ENCODE measurements at regions not wholly inside any gene's neighbourhood (a gene's known extent, or its start where the extent isn't known, plus 50 kb on each side); places are given as distances from the start of the nearest gene placed in this dataset.
"Not testable (repeated sequence)": the region's sequence is repeated elsewhere in the genome, so short reads cannot be mapped to it uniquely, and the experiment has no call there.

- no peak overlapping the region for H3K27ac ChIP-seq (ENCODE audit: insufficient read depth, low read length, poor library complexity, severe bottlenecking)
- no peak for DNase-seq
- H3K36me3 ChIP-seq (ENCODE audit: control insufficient read depth, insufficient read depth, low read length), result no peaks in the 10 kb centered on the region
- H3K27me3 ChIP-seq (replicated peaks; ENCODE audit: control insufficient read depth, insufficient read depth, low read length, poor library complexity, severe bottlenecking), result no peaks in the 10 kb centered on the region
- no peak overlapping the region for H3K4me3 ChIP-seq (ENCODE audit: insufficient read depth, low read depth, low read length, poor library complexity, severe bottlenecking)
- no peaks in the 10 kb centered on the region for H3K9me3 ChIP-seq (ENCODE audit: control insufficient read depth, low read length)
- H3K4me1 ChIP-seq (ENCODE audit: control insufficient read depth, insufficient read depth, low read length, poor library complexity, severe bottlenecking), result no peaks in the 10 kb centered on the region
These were observed 125.1 kb upstream of the FBXL7 start for GRCh38 chr5:15374886-15375285.

- H3K27ac ChIP-seq (ENCODE audit: insufficient read depth, low read length, poor library complexity, severe bottlenecking), result no peak overlapping the region
- no peaks in the 10 kb centered on the region for H3K9me3 ChIP-seq (ENCODE audit: control insufficient read depth, low read length)
- no peaks in the 10 kb centered on the region for H3K4me1 ChIP-seq (ENCODE audit: control insufficient read depth, insufficient read depth, low read length, poor library complexity, severe bottlenecking)
- H3K36me3 ChIP-seq (ENCODE audit: control insufficient read depth, insufficient read depth, low read length), result no peaks in the 10 kb centered on the region
- H3K4me3 ChIP-seq (ENCODE audit: insufficient read depth, low read depth, low read length, poor library complexity, severe bottlenecking), result no peak overlapping the region
- no peak for DNase-seq
- H3K27me3 ChIP-seq (replicated peaks; ENCODE audit: control insufficient read depth, insufficient read depth, low read length, poor library complexity, severe bottlenecking), result no peaks in the 10 kb centered on the region
These were observed 126.8 kb upstream of the FBXL7 start for GRCh38 chr5:15373151-15373550.

GRCh38 chr5:15371184-15371583, 128.8 kb upstream of the FBXL7 start:
- Histone ChIP-seq H3K27ac (ENCODE audit: insufficient read depth, low read length, poor library complexity, severe bottlenecking) (no peak overlapping the region), H3K4me3 (ENCODE audit: insufficient read depth, low read depth, low read length, poor library complexity, severe bottlenecking) (no peak overlapping the region), H3K27me3 (replicated peaks; ENCODE audit: control insufficient read depth, insufficient read depth, low read length, poor library complexity, severe bottlenecking) (no peaks in the 10 kb centered on the region), H3K9me3 (ENCODE audit: control insufficient read depth, low read length) (no peaks in the 10 kb centered on the region), H3K36me3 (ENCODE audit: control insufficient read depth, insufficient read depth, low read length) (no peaks in the 10 kb centered on the region), H3K4me1 (ENCODE audit: control insufficient read depth, insufficient read depth, low read length, poor library complexity, severe bottlenecking) (no peaks in the 10 kb centered on the region)
- DNase-seq, result no peak

GRCh38 chr5:15368835-15369234, 131.1 kb upstream of the FBXL7 start:
- H3K36me3 ChIP-seq (ENCODE audit: control insufficient read depth, insufficient read depth, low read length), result no peaks in the 10 kb centered on the region
- H3K4me1 ChIP-seq (ENCODE audit: control insufficient read depth, insufficient read depth, low read length, poor library complexity, severe bottlenecking), result no peaks in the 10 kb centered on the region
- H3K27me3 ChIP-seq (replicated peaks; ENCODE audit: control insufficient read depth, insufficient read depth, low read length, poor library complexity, severe bottlenecking), result no peaks in the 10 kb centered on the region
- H3K4me3 ChIP-seq (ENCODE audit: insufficient read depth, low read depth, low read length, poor library complexity, severe bottlenecking), result no peak overlapping the region
- no peak overlapping the region for H3K27ac ChIP-seq (ENCODE audit: insufficient read depth, low read length, poor library complexity, severe bottlenecking)
- no peaks in the 10 kb centered on the region for H3K9me3 ChIP-seq (ENCODE audit: control insufficient read depth, low read length)
- DNase-seq, result no peak

- Histone ChIP-seq H3K27me3 (replicated peaks; ENCODE audit: control insufficient read depth, insufficient read depth, low read length, poor library complexity, severe bottlenecking) (no peaks in the 10 kb centered on the region), H3K27ac (ENCODE audit: insufficient read depth, low read length, poor library complexity, severe bottlenecking) (no peak overlapping the region), H3K4me1 (ENCODE audit: control insufficient read depth, insufficient read depth, low read length, poor library complexity, severe bottlenecking) (no peaks in the 10 kb centered on the region), H3K4me3 (ENCODE audit: insufficient read depth, low read depth, low read length, poor library complexity, severe bottlenecking) (no peak overlapping the region), H3K36me3 (ENCODE audit: control insufficient read depth, insufficient read depth, low read length) (no peaks in the 10 kb centered on the region), H3K9me3 (ENCODE audit: control insufficient read depth, low read length) (no peaks in the 10 kb centered on the region)
- DNase-seq, result no peak
These were observed 132.5 kb upstream of the FBXL7 start for GRCh38 chr5:15367489-15367888.

- DNase-seq, result no peak
- Histone ChIP-seq H3K27me3 (replicated peaks; ENCODE audit: control insufficient read depth, insufficient read depth, low read length, poor library complexity, severe bottlenecking) (no peaks in the 10 kb centered on the region), H3K4me3 (ENCODE audit: insufficient read depth, low read depth, low read length, poor library complexity, severe bottlenecking) (no peak overlapping the region), H3K27ac (ENCODE audit: insufficient read depth, low read length, poor library complexity, severe bottlenecking) (no peak overlapping the region), H3K36me3 (ENCODE audit: control insufficient read depth, insufficient read depth, low read length) (no peaks in the 10 kb centered on the region), H3K9me3 (ENCODE audit: control insufficient read depth, low read length) (no peaks in the 10 kb centered on the region), H3K4me1 (ENCODE audit: control insufficient read depth, insufficient read depth, low read length, poor library complexity, severe bottlenecking) (no peaks in the 10 kb centered on the region)
These were observed 133.1 kb upstream of the FBXL7 start for GRCh38 chr5:15366676-15367391.

GRCh38 chr5:15365070-15365469, 134.9 kb upstream of the FBXL7 start:
- Histone ChIP-seq H3K27me3 (replicated peaks; ENCODE audit: control insufficient read depth, insufficient read depth, low read length, poor library complexity, severe bottlenecking) (no peaks in the 10 kb centered on the region), H3K4me3 (ENCODE audit: insufficient read depth, low read depth, low read length, poor library complexity, severe bottlenecking) (no peak overlapping the region), H3K36me3 (ENCODE audit: control insufficient read depth, insufficient read depth, low read length) (no peaks in the 10 kb centered on the region), H3K4me1 (ENCODE audit: control insufficient read depth, insufficient read depth, low read length, poor library complexity, severe bottlenecking) (no peaks in the 10 kb centered on the region), H3K9me3 (ENCODE audit: control insufficient read depth, low read length) (no peaks in the 10 kb centered on the region), H3K27ac (ENCODE audit: insufficient read depth, low read length, poor library complexity, severe bottlenecking) (no peak overlapping the region)
- DNase-seq, result no peak

GRCh38 chr5:15363601-15364000, 136.4 kb upstream of the FBXL7 start:
- H3K4me1 ChIP-seq (ENCODE audit: control insufficient read depth, insufficient read depth, low read length, poor library complexity, severe bottlenecking), result no peaks in the 10 kb centered on the region
- DNase-seq, result no peak
- H3K27me3 ChIP-seq (replicated peaks; ENCODE audit: control insufficient read depth, insufficient read depth, low read length, poor library complexity, severe bottlenecking), result no peaks in the 10 kb centered on the region
- no peaks in the 10 kb centered on the region for H3K9me3 ChIP-seq (ENCODE audit: control insufficient read depth, low read length)
- H3K27ac ChIP-seq (ENCODE audit: insufficient read depth, low read length, poor library complexity, severe bottlenecking), result no peak overlapping the region
- H3K4me3 ChIP-seq (ENCODE audit: insufficient read depth, low read depth, low read length, poor library complexity, severe bottlenecking), result no peak overlapping the region
- H3K36me3 ChIP-seq (ENCODE audit: control insufficient read depth, insufficient read depth, low read length), result no peaks in the 10 kb centered on the region

GRCh38 chr5:15357092-15357453, 142.9 kb upstream of the FBXL7 start:
- not testable (repeated sequence) for DNase-seq; H3K9me3 ChIP-seq (ENCODE audit: control insufficient read depth, low read length); H3K4me3 ChIP-seq (ENCODE audit: insufficient read depth, low read depth, low read length, poor library complexity, severe bottlenecking); H3K27me3 ChIP-seq (replicated peaks; ENCODE audit: control insufficient read depth, insufficient read depth, low read length, poor library complexity, severe bottlenecking); H3K36me3 ChIP-seq (ENCODE audit: control insufficient read depth, insufficient read depth, low read length); H3K4me1 ChIP-seq (ENCODE audit: control insufficient read depth, insufficient read depth, low read length, poor library complexity, severe bottlenecking); H3K27ac ChIP-seq (ENCODE audit: insufficient read depth, low read length, poor library complexity, severe bottlenecking)

- not testable (repeated sequence) for H3K27me3 ChIP-seq (replicated peaks; ENCODE audit: control insufficient read depth, insufficient read depth, low read length, poor library complexity, severe bottlenecking); H3K4me3 ChIP-seq (ENCODE audit: insufficient read depth, low read depth, low read length, poor library complexity, severe bottlenecking); H3K4me1 ChIP-seq (ENCODE audit: control insufficient read depth, insufficient read depth, low read length, poor library complexity, severe bottlenecking); DNase-seq; H3K27ac ChIP-seq (ENCODE audit: insufficient read depth, low read length, poor library complexity, severe bottlenecking); H3K36me3 ChIP-seq (ENCODE audit: control insufficient read depth, insufficient read depth, low read length); H3K9me3 ChIP-seq (ENCODE audit: control insufficient read depth, low read length)
These were observed 143.5 kb upstream of the FBXL7 start for GRCh38 chr5:15356308-15357091.

Data from effector memory CD4-positive, alpha-beta T cell (primary cell).